HCT116 (cell line): ENCODE measurements at regions not wholly inside any gene's neighbourhood (a gene's known extent, or its start where the extent isn't known, plus 50 kb on each side); places are given as distances from the start of the nearest gene placed in this dataset.

Source experiments
- ATAC-seq: fragments of 200-7000 bp; cut with Tn5 transposase; 2 replicates; pipeline ENCODE4 v1.9.1; 2020; ENCODE audit warnings: mild to moderate bottlenecking, moderate library complexity
- BruUV-seq: library from RNA; stranded (reverse); fragments of 400-500 nt; replicated peaks from 2 replicates; lab custom pipeline; 2021; lab: Mats Ljungman, UMichigan
- CTCF ChIA-PET: fragments of 300-600 bp; sonication (Branson Sonifier 250); formaldehyde crosslinking; loops from one replicate; lab custom pipeline; 2021; ENCODE audit warnings: antibody characterized with exemption; lab: Charles Lee
- POLR2A ChIA-PET: fragments of 300-600, 350-600 bp; sonication (Branson Sonifier 250); formaldehyde crosslinking; loops from one replicate; lab custom pipeline; 2021; ENCODE audit warnings: antibody characterized with exemption; lab: Charles Lee
- RAD21 ChIA-PET, 2 experiments: fragments of 300-600 bp; sonication (Branson Sonifier 250); formaldehyde crosslinking; loops; one replicate each; lab custom pipeline; 2023; ENCODE audit warnings: low total read pairs in 2 of 2; ENCODE audit not compliant: uncharacterized antibody in 2 of 2, unreplicated experiment in 2 of 2, low non-redundant PET in 1 of 2; lab: Charles Lee
- DNase-seq: peaks from one replicate; pipeline ENCODE4 v3.0.0-alpha.2; 2010; ENCODE audit warnings: low read depth, low spot score
- H2AFZ ChIP-seq: fragments of 200-600 bp; shearing (Covaris generic), sonication (generic); 2 replicates; pipeline ENCODE4 v1.6.1; 2017; ENCODE audit warnings: low read depth, mixed run types, mixed read lengths, antibody characterized with exemption, low read length; ENCODE audit not compliant: poor library complexity, severe bottlenecking
- H3K27ac ChIP-seq: 2 replicates; pipeline ENCODE4 v1.5.1; 2012; ENCODE audit warnings: low read depth, low read length
- H3K27me3 ChIP-seq: fragments of 200-600 bp; sonication (generic); 2 replicates; pipeline ENCODE4 v1.6.1; 2016; ENCODE audit warnings: mixed run types, low read length, mixed read lengths; ENCODE audit not compliant: insufficient read depth
- H3K36me3 ChIP-seq, 2 experiments: fragments of 200-500 bp in 1 of 2; fragments of 200-600 bp in 1 of 2; sonication (Bioruptor generic) in 1 of 2; sonication (generic) in 1 of 2; 2 replicates each; pipeline versions ENCODE4 v1.5.1 to v1.6.1; 2014 to 2016; ENCODE audit warnings: low read length in 2 of 2, inconsistent platforms in 1 of 2, mixed read lengths in 1 of 2, mixed run types in 1 of 2; ENCODE audit not compliant: insufficient read depth in 2 of 2, control insufficient read depth in 1 of 2
- H3K4me1 ChIP-seq, 2 experiments: fragments of 200-600 bp in 1 of 2; sonication (generic) in 1 of 2; 2 replicates each; pipeline versions ENCODE4 v1.5.1 to v1.6.1; 2012 to 2017; ENCODE audit warnings: low read length in 2 of 2, inconsistent platforms in 1 of 2, mild to moderate bottlenecking in 1 of 2, mixed read lengths in 1 of 2, mixed run types in 1 of 2, moderate library complexity in 1 of 2; ENCODE audit not compliant: insufficient read depth in 2 of 2, control insufficient read depth in 1 of 2
- H3K4me2 ChIP-seq: fragments of 200-600 bp; sonication (generic); 2 replicates; pipeline ENCODE4 v1.6.1; 2017; ENCODE audit warnings: mixed run types, low read length, mixed read lengths
- H3K4me3 ChIP-seq, 2 experiments: fragments of 200-600 bp in 1 of 2; sonication (generic) in 1 of 2; replicated peaks in 1 of 2; 2 replicates each; pipeline ENCODE4 v1.5.1; 2011 to 2016; ENCODE audit warnings: low read length in 2 of 2, control low read depth in 1 of 2, low read depth in 1 of 2, mild to moderate bottlenecking in 1 of 2, mixed read lengths in 1 of 2, mixed run types in 1 of 2
- H3K79me2 ChIP-seq: fragments of 200-600 bp; sonication (generic); 2 replicates; pipeline ENCODE4 v1.6.1; 2017; ENCODE audit warnings: mild to moderate bottlenecking, mixed run types, low read length, moderate library complexity, mixed read lengths; ENCODE audit not compliant: insufficient read depth
- H3K9ac ChIP-seq: fragments of 200-600 bp; sonication (generic); 2 replicates; pipeline ENCODE4 v1.6.1; 2016; ENCODE audit warnings: low read length, mixed read lengths
- H3K9me2 ChIP-seq: fragments of 200-600 bp; sonication (generic), shearing (Covaris generic); 2 replicates; pipeline ENCODE4 v1.6.1; 2017; ENCODE audit warnings: mixed run types, mild to moderate bottlenecking, moderate library complexity; ENCODE audit not compliant: insufficient read depth
- H3K9me3 ChIP-seq, 2 experiments: fragments of 200-500 bp in 1 of 2; fragments of 200-600 bp in 1 of 2; sonication (Bioruptor generic) in 1 of 2; sonication (generic) in 1 of 2; 2 replicates each; pipeline ENCODE4 v1.6.1; 2014 to 2017; ENCODE audit warnings: low read length in 2 of 2, mixed read lengths in 2 of 2, inconsistent platforms in 1 of 2, low read depth in 1 of 2, mild to moderate bottlenecking in 1 of 2, mixed run types in 1 of 2, moderate library complexity in 1 of 2; ENCODE audit not compliant: control insufficient read depth in 1 of 2, insufficient read depth in 1 of 2
- H4K20me1 ChIP-seq: fragments of 200-600 bp; sonication (generic), shearing (Covaris generic); 2 replicates; pipeline ENCODE4 v1.6.1; 2017; ENCODE audit warnings: mixed run types, mild to moderate bottlenecking, moderate library complexity; ENCODE audit not compliant: insufficient read depth
- CBX3 ChIP-seq: IDR thresholded peaks from 2 replicates; pipeline ENCODE4 v1.6.1; 2012; ENCODE audit warnings: low read depth
- EGR1 ChIP-seq: IDR thresholded peaks from 2 replicates; pipeline ENCODE4 v1.6.1; 2012; ENCODE audit warnings: low read depth
- ELF1 ChIP-seq: IDR thresholded peaks from 2 replicates; pipeline ENCODE4 v1.6.1; 2012; ENCODE audit warnings: low read depth, borderline replicate concordance
- EZH2 ChIP-seq: fragments of 200-600 bp; sonication (generic); IDR thresholded peaks from 2 replicates; pipeline ENCODE4 v1.6.1; 2017; ENCODE audit warnings: antibody characterized with exemption, mixed run types
- FOSL1 ChIP-seq: IDR thresholded peaks from 2 replicates; pipeline ENCODE4 v1.6.1; 2012; ENCODE audit warnings: low read depth
- JUND ChIP-seq: IDR thresholded peaks from 2 replicates; pipeline ENCODE4 v1.6.1; 2012
- POLR2AphosphoS5 ChIP-seq: IDR thresholded peaks from 2 replicates; pipeline ENCODE4 v1.6.1; 2011; ENCODE audit warnings: mild to moderate bottlenecking, low read depth, low read length, moderate library complexity
- REST ChIP-seq: IDR thresholded peaks from 2 replicates; pipeline ENCODE4 v1.6.1; 2012; ENCODE audit warnings: low read depth
- YY1 ChIP-seq: IDR thresholded peaks from 2 replicates; pipeline ENCODE4 v1.6.1; 2011; ENCODE audit warnings: low read length, low read depth, moderate library complexity, mild to moderate bottlenecking; ENCODE audit not compliant: insufficient replicate concordance; ENCODE audit errors: extremely low read depth
- ZFX ChIP-seq: fragments of 450-650 bp; IDR thresholded peaks from 2 replicates; pipeline ENCODE4 v1.6.1; 2017
- intact Hi-C: fragments of 100-400 bp; cut with micrococcal nuclease; formaldehyde crosslinking; loops from 2 replicates; pipeline ENCODE4 v1.10.0; 2022

- TF ChIP-seq REST (no peak), POLR2AphosphoS5 (no peak), EZH2 (no peak), ELF1 (no peak), JUND (no peak), FOSL1 (no peak)
Measured at GRCh38 chr18:40437517-40437916, 1517.5 kb upstream of the PIK3C3 start (continued).

DNA sequence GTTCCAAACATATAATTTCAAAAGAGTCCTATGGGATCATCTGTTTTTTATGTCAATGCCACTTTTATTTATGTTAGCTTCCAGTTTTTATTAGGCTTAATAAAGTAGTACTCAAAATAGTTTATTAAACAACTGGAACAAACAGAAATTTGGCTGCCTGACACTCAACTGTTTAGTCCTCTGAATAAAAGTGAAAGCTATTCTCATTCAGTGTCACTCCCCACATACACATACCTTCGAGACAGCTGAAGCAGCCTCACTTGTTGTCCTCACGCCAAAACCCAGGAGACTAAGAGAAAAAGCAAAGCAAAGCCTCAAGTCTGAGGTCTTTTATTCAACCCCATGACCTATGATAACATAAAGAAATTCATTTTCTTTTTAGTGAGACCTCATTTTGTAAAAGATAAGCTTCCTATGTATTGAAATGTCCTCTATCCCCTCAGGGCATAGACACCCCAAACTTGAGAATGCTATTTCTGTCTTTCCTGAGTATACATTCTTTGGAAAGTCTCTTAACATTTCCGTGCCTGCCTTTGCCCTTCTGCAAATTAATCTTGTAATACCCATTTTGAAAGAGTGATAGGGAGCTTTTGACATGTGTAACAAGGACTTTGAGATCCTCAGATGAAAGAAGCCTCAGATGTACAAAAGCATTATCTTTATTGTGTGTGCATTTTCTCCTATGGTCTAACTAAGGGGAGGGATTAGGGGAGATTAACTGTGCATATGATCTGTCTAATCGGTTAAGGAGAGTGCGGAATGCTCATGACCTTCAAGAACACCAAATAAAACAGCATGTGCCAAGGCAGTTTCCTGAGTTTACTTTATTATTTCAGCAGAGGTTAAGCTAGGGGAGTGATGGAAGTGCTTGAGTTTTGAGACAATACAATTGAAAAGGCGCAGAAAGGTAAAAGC lies 1523.7 kb upstream of the PIK3C3 start:
- ChIA-PET RAD21 (no interaction called here), CTCF (no interaction called here), POLR2A (no interaction called here)
- Histone ChIP-seq H3K4me3 (no peak overlapping the region), H2AFZ (no peak overlapping the region), H3K4me2 (no peak overlapping the region), H3K79me2 (no peaks in the 10 kb centered on the region), H3K9me3 (no peaks in the 10 kb centered on the region; a peak in 1 of 4 replicates), H3K9ac (no peak overlapping the region), H3K9me2 (no peaks in the 10 kb centered on the region), H4K20me1 (no peaks in the 10 kb centered on the region), H3K4me1 (no peaks in the 10 kb centered on the region), H3K27me3 (no peaks in the 10 kb centered on the region), H3K27ac (no peak overlapping the region), H3K36me3 (no peaks in the 10 kb centered on the region)
- no peak for TF ChIP-seq ZFX
- TF ChIP-seq CBX3: no peak
- TF ChIP-seq YY1: no peak
- TF ChIP-seq POLR2AphosphoS5: no peak
- no peak for TF ChIP-seq EGR1
- DNase-seq (no peak), ATAC-seq (no peak)
- no TSS peak for BruUV-seq
- intact Hi-C loops: no loop called here
